ENCODE measurements at regions not wholly inside any gene's neighbourhood (a gene's known extent, or its start where the extent isn't known, plus 50 kb on each side); places are given as distances from the start of the nearest gene placed in this dataset.

- TF ChIP-seq EZH2 (IDR thresholded peaks at IDR 0.05) (no peak), ZNF274 (IDR thresholded peaks at IDR 0.05; ENCODE audit: low read depth, low read length) (no peak), CTCF (IDR thresholded peaks at IDR 0.05 in 2 of 3, conservative IDR thresholded peaks at IDR 0.05 in 1 of 3; ENCODE audit: borderline replicate concordance in 1 of 3, insufficient read depth in 1 of 3, low read depth in 2 of 3, low read length in 2 of 3) (no peak), YY1 (IDR thresholded peaks at IDR 0.05; ENCODE audit: extremely low read depth, insufficient replicate concordance, low read depth, low read length) (no peak), SP1 (IDR thresholded peaks at IDR 0.05; ENCODE audit: low read depth) (no peak), POLR2A (IDR thresholded peaks at IDR 0.05; ENCODE audit: borderline replicate concordance, extremely low read depth, insufficient read depth, insufficient read length) (no peak), RAD21 (IDR thresholded peaks at IDR 0.05; ENCODE audit: low read depth) (no peak), MAX (IDR thresholded peaks at IDR 0.05) (no peak), EZH2phosphoT487 (IDR thresholded peaks at IDR 0.05; ENCODE audit: borderline replicate concordance) (no peak), REST (IDR thresholded peaks at IDR 0.05; ENCODE audit: low read depth) (no peak), TCF7L2 (IDR thresholded peaks at IDR 0.05; ENCODE audit: borderline replicate concordance, extremely low read depth, insufficient read depth, insufficient read length) (no peak), CEBPB (IDR thresholded peaks at IDR 0.05; ENCODE audit: low read depth) (no peak), POLR2AphosphoS5 (IDR thresholded peaks at IDR 0.05; ENCODE audit: low read depth, low read length) (no peak), JUND (IDR thresholded peaks at IDR 0.05) (no peak)
These were observed 76.4 kb upstream of the SEMA6D start for GRCh38 chr15:47640901-47641300.

Measured in HCT116 (cell line).